ENCODE measurements at regions not wholly inside any gene's neighbourhood (a gene's known extent, or its start where the extent isn't known, plus 50 kb on each side); places are given as distances from the start of the nearest gene placed in this dataset.

GRCh38 chr6:108768166-108768555 lies 80.1 kb upstream of the ARMC2 start:
- ChIA-PET POLR2A (interaction anchor here (1.1 kb wide), 1 partner anchor 208 kb away, joined by 3 read pairs; the partner anchor contains the start of gene FOXO3), CTCF (interaction anchor here (0.6 to 0.8 kb wide), 2 partner anchors 142 to 170 kb away, joined by 3 to 4 read pairs; no protein-coding TSS in a partner anchor)
- no peaks in the 10 kb centered on the region for H3K36me3 ChIP-seq (ENCODE audit: control insufficient read depth in 2 of 2, insufficient read depth in 1 of 2, low read length in 2 of 2)

GRCh38 chr6:108768792-108769524 lies 79.3 kb upstream of the ARMC2 start:
- no peaks in the 10 kb centered on the region for H3K36me3 ChIP-seq (ENCODE audit: control insufficient read depth in 2 of 2, insufficient read depth in 1 of 2, low read length in 2 of 2)
- TF ChIP-seq KLF17 (tag by site-specific recombination; IDR thresholded peaks at IDR 0.05) (no peak), ZNF174 (tag by site-specific recombination; IDR thresholded peaks at IDR 0.05) (no peak), ZNF426 (tag by site-specific recombination; IDR thresholded peaks at IDR 0.05) (no peak)
- ChIA-PET POLR2A (interaction anchor here (1.1 kb wide), 1 partner anchor 209 kb away, joined by 3 read pairs; the partner anchor contains the start of gene FOXO3), CTCF (interaction anchor here (0.8 to 1.3 kb wide), 2 partner anchors 125 to 171 kb away, joined by 3 to 4 read pairs; no protein-coding TSS in a partner anchor)
- H3K4me3 ChIP-seq (ENCODE audit: low read depth, low read length) = no peak overlapping the region
- no peaks in the 10 kb centered on the region for H3K9me3 ChIP-seq (ENCODE audit: control insufficient read depth, insufficient read depth, low read depth, low read length)
- H3K4me1 ChIP-seq (ENCODE audit: control insufficient read depth, insufficient read depth, low read length) = no peaks in the 10 kb centered on the region
- no peak overlapping the region for H3K27ac ChIP-seq (ENCODE audit: extremely low read depth, low read depth, low read length)

More at GRCh38 chr6:108768166-108768555, 80.1 kb upstream of the ARMC2 start:
- Histone ChIP-seq H3K4me1 (ENCODE audit: control insufficient read depth, insufficient read depth, low read length) (no peaks in the 10 kb centered on the region), H3K27ac (ENCODE audit: extremely low read depth, low read depth, low read length) (no peak overlapping the region), H3K9me3 (ENCODE audit: control insufficient read depth, insufficient read depth, low read depth, low read length) (no peaks in the 10 kb centered on the region), H3K4me3 (ENCODE audit: low read depth, low read length) (no peak overlapping the region)
- TF ChIP-seq ZNF76 (tag by site-specific recombination; IDR thresholded peaks at IDR 0.05; ENCODE audit: borderline replicate concordance, low read depth) (no peak), ZNF560 (tag by site-specific recombination; IDR thresholded peaks at IDR 0.05; ENCODE audit: borderline replicate concordance) (no peak), ZNF174 (tag by site-specific recombination; IDR thresholded peaks at IDR 0.05) (no peak), ZNF776 (tag by site-specific recombination; IDR thresholded peaks at IDR 0.05; ENCODE audit: borderline replicate concordance) (no peak), ZNF707 (tag by site-specific recombination; IDR thresholded peaks at IDR 0.05) (no peak), ZNF404 (tag by site-specific recombination; IDR thresholded peaks at IDR 0.05) (no peak), ZNF626 (tag by site-specific recombination; IDR thresholded peaks at IDR 0.05) (no peak), RBAK (tag by site-specific recombination; IDR thresholded peaks at IDR 0.05) (no peak), MZF1 (tag by site-specific recombination; IDR thresholded peaks at IDR 0.05; ENCODE audit: borderline replicate concordance) (no peak), ZNF175 (tag by site-specific recombination; IDR thresholded peaks at IDR 0.05) (no peak), ZSCAN4 (tag by site-specific recombination; IDR thresholded peaks at IDR 0.05) (no peak), ZNF148 (tag by site-specific recombination; IDR thresholded peaks at IDR 0.05; ENCODE audit: borderline replicate concordance) (no peak), ZNF843 (tag by site-specific recombination; IDR thresholded peaks at IDR 0.05) (no peak), ZNF561 (tag by site-specific recombination; IDR thresholded peaks at IDR 0.05; ENCODE audit: borderline replicate concordance) (no peak), ZNF138 (tag by site-specific recombination; IDR thresholded peaks at IDR 0.05; ENCODE audit: borderline replicate concordance) (no peak), KLF9 (tag by site-specific recombination; IDR thresholded peaks at IDR 0.05; ENCODE audit: low read depth) (no peak)

Data from HEK293 (cell line).